IgD-negative memory B cell (primary cell): ENCODE measurements at regions not wholly inside any gene's neighbourhood (a gene's known extent, or its start where the extent isn't known, plus 50 kb on each side); places are given as distances from the start of the nearest gene placed in this dataset.
"Not testable (repeated sequence)": the region's sequence is repeated elsewhere in the genome, so short reads cannot be mapped to it uniquely, and the experiment has no call there.

Experiments used
- H3K27ac Mint-ChIP-seq, 3 donors: one replicate each; pipeline ENCODE4 v1.8.0; 2020 to 2022; ENCODE audit warnings: mild to moderate bottlenecking in 3 of 3, mixed read lengths in 3 of 3, moderate library complexity in 1 of 3
- H3K27me3 Mint-ChIP-seq: one replicate; pipeline ENCODE4 v1.8.0; 2021; ENCODE audit warnings: mixed read lengths
- H3K36me3 Mint-ChIP-seq: one replicate; pipeline ENCODE4 v1.8.0; 2020; ENCODE audit warnings: mild to moderate bottlenecking, mixed read lengths
- H3K4me1 Mint-ChIP-seq, 3 donors: one replicate each; pipeline ENCODE4 v1.8.0; 2020 to 2022; ENCODE audit warnings: mixed read lengths in 3 of 3, mild to moderate bottlenecking in 1 of 3
- H3K4me3 Mint-ChIP-seq, 4 donors: one replicate each; pipeline ENCODE4 v1.8.0; 2020 to 2022; ENCODE audit warnings: mild to moderate bottlenecking in 4 of 4, mixed read lengths in 4 of 4, moderate library complexity in 3 of 4
- H3K9me3 Mint-ChIP-seq, 3 donors: one replicate each; pipeline ENCODE4 v1.8.0; 2020 to 2021; ENCODE audit warnings: mixed read lengths in 3 of 3, mild to moderate bottlenecking in 1 of 3

DNA sequence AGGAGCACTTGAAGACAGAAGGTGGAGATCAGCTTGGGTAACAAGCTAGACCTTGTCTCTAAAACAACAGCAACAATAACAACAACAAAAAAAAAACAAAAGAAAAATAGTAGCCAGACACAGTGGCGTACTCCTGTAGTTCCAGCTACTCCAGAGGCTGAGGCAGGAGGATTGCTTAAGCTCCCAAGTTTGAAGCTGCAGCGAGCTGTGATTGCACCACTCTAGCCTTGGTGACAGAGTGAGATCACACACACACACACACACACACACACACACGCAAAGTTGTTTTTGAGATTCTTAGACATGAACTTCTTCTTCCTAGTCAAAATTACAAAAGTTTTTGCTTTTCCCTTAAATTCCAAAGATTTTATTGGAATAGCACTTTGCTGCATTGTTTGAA is 93.0 kb upstream of the IGSF10 start:
- Mint-ChIP-seq H3K36me3 (no peaks in the 10 kb centered on the region), H3K27ac (no peak overlapping the region), H3K9me3 (peaks cover 0 to 3% (median 0%) of the 10 kb centered on the region in 3 donors), H3K4me1 (no peaks in the 10 kb centered on the region), H3K27me3 (peaks cover 4% of the 10 kb centered on the region), H3K4me3 (no peak overlapping the region)

DNA sequence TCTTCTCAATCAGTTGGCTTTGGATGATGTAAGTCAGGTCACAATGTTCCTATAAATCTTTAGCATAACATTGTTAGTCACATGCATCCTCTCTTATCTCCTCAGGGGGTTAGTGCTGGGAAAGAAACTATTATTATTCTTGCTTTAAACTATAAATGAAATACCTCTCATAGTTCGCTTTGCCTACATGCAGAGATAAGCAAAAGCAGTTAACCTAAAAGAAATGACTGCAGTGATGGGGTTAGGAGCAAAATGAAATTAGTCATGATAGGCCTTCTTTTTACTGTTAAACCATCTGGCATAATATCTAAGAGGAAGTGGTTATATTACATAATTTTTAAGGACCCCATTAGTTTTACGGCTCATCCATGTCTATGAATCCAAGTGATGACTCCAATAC is 91.7 kb upstream of the IGSF10 start:
- Mint-ChIP-seq H3K4me3 (no peak overlapping the region), H3K9me3 (peaks cover 0 to 3% (median 0%) of the 10 kb centered on the region in 3 donors), H3K4me1 (no peaks in the 10 kb centered on the region), H3K27me3 (peaks cover 2% of the 10 kb centered on the region), H3K27ac (no peak overlapping the region), H3K36me3 (no peaks in the 10 kb centered on the region)

DNA sequence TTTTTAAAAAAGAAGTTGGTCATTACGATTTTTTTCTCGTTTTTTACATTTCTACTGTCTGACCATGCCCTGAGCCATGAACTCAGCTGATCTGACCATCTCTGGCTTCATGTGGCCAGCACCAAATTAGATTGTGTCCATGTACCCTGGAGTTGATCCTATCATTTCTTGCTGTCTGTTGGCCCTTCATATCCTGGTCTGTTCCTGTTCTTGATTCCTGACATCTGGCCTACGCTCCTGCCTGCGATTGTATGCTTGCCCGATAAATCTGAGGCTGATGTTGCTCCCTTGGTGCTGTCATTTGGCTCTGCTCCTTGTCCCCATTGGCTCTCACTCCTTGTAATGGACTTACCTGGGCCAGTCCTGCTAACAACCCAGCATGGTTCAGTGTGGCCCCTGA is 89.8 kb upstream of the IGSF10 start:
- H3K27me3 Mint-ChIP-seq, result peaks cover 2% of the 10 kb centered on the region
- H3K9me3 Mint-ChIP-seq, result peaks cover 0 to 3% (median 0%) of the 10 kb centered on the region in 3 donors
- H3K36me3 Mint-ChIP-seq, result no peaks in the 10 kb centered on the region
- no peak overlapping the region for H3K4me3 Mint-ChIP-seq
- H3K4me1 Mint-ChIP-seq, result no peaks in the 10 kb centered on the region
- H3K27ac Mint-ChIP-seq, result peak overlapping the region in 1 of 3 donors; percentile 3

DNA sequence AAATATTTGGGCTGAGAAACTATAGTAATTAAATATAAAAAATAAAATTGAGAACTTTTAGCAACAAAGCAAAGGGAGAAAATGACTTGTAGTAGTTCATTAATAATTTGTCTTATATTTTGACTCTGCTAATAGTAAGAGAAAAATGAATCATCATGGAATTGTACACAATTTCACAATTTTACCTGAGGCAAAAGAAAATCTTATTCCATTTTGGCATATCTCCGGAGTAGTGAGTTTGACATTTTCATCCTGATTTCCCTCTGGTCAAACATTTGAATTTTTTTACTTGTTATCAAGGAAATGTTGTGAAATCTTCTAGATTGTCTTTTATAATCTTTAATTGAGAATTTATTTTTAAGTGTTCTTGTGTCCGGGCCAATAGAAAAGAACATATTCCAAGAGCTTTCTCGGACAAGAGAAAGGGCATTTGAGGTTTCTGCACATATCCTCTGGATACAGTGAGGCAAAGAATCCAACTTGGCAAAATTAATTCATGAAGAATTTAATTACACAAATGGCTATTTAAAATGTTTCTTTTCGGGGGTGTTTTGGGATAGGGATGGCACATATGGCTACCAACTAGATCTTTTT is 89.3 kb upstream of the IGSF10 start:
- Mint-ChIP-seq H3K4me1 (no peaks in the 10 kb centered on the region), H3K9me3 (peaks cover 0 to 3% (median 0%) of the 10 kb centered on the region in 3 donors), H3K36me3 (no peaks in the 10 kb centered on the region), H3K4me3 (no peak overlapping the region), H3K27ac (no peak overlapping the region), H3K27me3 (peaks cover 2% of the 10 kb centered on the region)

DNA sequence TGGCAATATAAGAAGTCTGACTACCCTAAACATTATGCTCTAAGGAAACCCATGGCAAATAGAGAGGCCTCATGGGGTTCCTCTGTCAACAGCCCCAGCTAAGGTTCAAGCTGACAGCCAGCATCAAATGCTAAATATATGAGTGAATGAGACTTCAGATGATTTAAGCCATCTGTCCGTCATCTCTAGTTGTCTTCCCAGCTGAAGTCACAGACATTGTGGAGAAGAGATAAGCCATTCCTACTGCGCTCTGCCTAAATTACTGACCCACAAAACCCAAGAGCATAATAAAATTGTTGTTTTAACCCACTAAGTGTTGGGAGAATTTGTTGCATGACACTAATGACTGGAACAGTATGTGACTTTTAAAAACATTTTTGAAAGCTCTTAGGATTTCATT is 87.3 kb upstream of the IGSF10 start:
- peaks cover 0 to 3% (median 0%) of the 10 kb centered on the region in 3 donors for H3K9me3 Mint-ChIP-seq
- no peaks in the 10 kb centered on the region for H3K36me3 Mint-ChIP-seq
- no peak overlapping the region for H3K4me3 Mint-ChIP-seq
- H3K4me1 Mint-ChIP-seq, result no peaks in the 10 kb centered on the region
- H3K27me3 Mint-ChIP-seq, result peaks cover 2% of the 10 kb centered on the region
- H3K27ac Mint-ChIP-seq, result no peak overlapping the region

DNA sequence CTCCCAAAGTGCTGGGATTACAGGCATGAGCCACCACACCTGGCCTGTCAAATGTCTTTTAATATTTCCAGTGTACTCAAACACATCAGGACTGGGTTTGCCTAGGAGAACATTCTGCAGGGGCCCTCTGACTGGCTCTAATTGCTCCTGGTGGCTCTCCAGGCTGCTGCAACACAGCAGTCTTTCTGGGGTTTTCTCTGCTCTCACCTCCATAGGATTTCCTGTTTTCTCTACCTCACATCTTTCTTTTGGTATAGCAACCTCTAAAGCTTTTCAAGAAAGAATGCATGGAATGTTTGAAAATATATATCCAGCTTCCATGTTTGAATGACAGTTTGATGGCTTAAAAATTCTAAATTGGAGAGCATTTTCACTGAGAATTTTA is 83.3 kb upstream of the IGSF10 start:
- Mint-ChIP-seq H3K9me3 (no peaks in the 10 kb centered on the region), H3K4me3 (no peak overlapping the region), H3K4me1 (no peaks in the 10 kb centered on the region), H3K27me3 (no peaks in the 10 kb centered on the region), H3K36me3 (no peaks in the 10 kb centered on the region), H3K27ac (no peak overlapping the region)

DNA sequence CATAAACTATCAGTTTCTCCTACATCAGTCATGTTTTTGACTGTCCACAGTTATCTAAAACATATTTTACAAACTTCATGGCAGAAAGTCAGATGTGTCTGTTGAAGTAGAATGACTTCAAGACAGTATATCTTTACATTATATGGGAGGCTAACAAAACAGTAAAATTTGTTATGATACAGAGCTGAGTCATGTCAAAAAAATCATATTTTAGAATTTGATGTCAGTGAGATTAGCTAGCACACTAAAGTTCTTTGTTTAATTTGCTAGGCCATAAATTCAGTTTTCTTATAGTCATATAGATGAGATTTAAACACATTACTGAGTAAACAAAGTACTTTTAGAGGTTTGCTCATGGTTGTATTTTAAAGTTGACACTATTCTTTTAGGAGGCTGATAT is 80.3 kb upstream of the IGSF10 start:
- Mint-ChIP-seq H3K4me3 (no peak overlapping the region), H3K4me1 (no peaks in the 10 kb centered on the region), H3K27me3 (no peaks in the 10 kb centered on the region), H3K27ac (no peak overlapping the region), H3K36me3 (no peaks in the 10 kb centered on the region), H3K9me3 (no peaks in the 10 kb centered on the region)

DNA sequence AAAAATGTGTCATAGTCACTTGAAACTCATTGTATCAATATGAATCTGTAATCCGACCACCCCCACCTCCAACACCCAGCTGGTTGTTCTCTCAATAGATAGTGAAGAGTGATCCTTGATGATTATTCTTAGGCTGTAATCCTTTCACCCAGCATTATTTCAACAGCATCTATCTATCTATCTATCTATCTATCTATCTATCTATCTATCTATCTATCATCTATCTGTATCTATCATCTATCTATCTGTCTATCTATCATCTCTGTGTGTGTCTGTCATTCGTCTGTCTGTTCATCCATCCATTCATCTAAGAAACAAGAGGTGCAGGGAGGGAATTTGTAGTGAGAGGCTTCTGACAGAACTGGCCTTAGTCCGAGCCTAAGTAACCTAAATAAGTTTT is 78.7 kb upstream of the IGSF10 start:
- no peaks in the 10 kb centered on the region for H3K4me1 Mint-ChIP-seq
- no peaks in the 10 kb centered on the region for H3K36me3 Mint-ChIP-seq
- no peaks in the 10 kb centered on the region for H3K27me3 Mint-ChIP-seq
- no peaks in the 10 kb centered on the region for H3K9me3 Mint-ChIP-seq
- no peak overlapping the region for H3K27ac Mint-ChIP-seq
- no peak overlapping the region for H3K4me3 Mint-ChIP-seq

DNA sequence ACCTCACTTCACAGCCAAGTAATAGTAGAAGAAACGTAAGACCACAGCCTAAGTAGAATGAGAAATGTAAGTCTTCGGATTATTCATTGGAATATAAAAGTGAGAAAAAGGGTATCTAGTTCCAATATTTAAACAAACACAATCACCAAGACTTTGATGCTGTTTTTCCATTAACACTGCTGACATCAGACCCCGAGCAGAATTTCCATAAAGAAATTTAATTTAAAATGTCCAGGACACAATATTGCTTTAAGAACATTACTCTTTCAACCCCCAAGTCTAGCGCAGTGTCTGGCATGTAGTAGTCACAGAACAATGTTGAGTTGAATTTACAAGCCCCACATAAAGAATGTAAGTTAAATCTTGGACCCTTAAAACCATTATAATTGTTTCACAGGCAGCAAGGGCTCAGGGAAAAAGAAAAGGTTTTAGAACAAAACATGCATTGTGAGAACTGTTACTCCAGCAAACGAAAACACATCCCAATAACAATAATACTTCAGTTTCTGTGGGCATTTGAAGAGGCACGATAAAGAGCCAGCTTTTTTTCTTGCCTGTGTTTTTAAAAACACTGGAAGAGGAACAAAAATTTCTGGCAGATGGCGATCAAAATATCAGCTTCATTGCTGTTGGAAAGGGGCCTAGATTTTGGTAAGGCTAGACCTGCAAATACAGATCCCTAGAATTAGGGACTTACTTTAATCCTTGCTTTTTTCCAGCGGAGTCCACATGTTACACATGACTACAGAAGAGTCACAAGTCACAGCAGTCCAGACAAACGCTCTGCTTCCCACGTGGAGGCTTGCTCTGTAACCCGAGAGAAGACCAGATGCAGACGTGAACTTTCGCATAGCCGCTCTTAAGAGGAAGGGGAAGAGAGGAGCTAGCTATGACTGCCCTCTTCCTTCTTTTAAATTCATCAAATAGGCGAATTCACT is 77.9 kb upstream of the IGSF10 start:
- H3K27me3 Mint-ChIP-seq, result no peaks in the 10 kb centered on the region
- H3K9me3 Mint-ChIP-seq, result no peaks in the 10 kb centered on the region
- H3K36me3 Mint-ChIP-seq, result no peaks in the 10 kb centered on the region
- no peak overlapping the region for H3K4me3 Mint-ChIP-seq
- H3K27ac Mint-ChIP-seq, result no peak overlapping the region
- H3K4me1 Mint-ChIP-seq, result no peaks in the 10 kb centered on the region

DNA sequence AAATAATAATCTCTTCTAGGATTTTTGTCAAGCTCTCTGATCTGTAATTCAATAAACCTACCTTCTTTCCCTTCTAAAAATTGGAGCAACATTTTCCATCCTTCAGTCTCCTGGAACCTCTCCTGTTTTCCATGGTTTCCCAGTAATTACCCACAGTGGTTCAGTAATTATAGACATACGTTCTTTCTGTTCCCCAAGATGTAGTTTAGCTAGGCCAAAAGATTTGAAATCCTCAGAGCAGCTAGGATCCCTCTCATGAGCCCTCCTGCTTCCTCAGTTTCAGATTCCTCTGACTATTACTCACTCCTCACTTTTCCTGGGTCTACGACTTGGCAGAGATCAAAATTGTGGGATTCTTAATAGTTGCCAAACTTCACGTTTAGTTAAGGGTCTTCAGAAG is 76.9 kb upstream of the IGSF10 start:
- Mint-ChIP-seq H3K27me3 (no peaks in the 10 kb centered on the region), H3K36me3 (no peaks in the 10 kb centered on the region), H3K27ac (no peak overlapping the region), H3K9me3 (peaks cover 0 to 4% (median 0%) of the 10 kb centered on the region in 3 donors), H3K4me1 (no peaks in the 10 kb centered on the region), H3K4me3 (no peak overlapping the region)

DNA sequence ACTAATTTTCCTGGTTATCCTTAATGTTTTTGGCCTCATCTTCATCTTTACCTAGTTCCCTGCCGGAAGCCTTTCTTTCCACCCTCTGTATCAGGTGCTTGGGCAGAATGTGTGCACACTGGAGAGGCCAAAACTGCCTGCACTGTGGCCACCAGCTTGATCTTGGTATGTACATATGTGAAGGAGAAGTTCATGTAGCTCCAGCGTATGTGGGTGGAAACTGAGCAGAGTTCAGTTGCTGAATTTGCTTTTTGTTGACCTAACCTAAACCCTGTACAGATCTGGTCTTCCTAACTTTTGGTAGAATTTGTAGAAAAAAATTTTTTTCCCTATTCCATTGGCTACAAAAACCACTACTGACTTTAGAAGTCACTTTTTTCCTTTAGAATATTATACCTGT is 65.9 kb upstream of the IGSF10 start:
- peaks cover 0 to 2% (median under 1%) of the 10 kb centered on the region in 3 donors for H3K9me3 Mint-ChIP-seq
- H3K4me3 Mint-ChIP-seq, result no peak overlapping the region
- no peaks in the 10 kb centered on the region for H3K4me1 Mint-ChIP-seq
- H3K27ac Mint-ChIP-seq, result no peak overlapping the region
- no peaks in the 10 kb centered on the region for H3K36me3 Mint-ChIP-seq
- no peaks in the 10 kb centered on the region for H3K27me3 Mint-ChIP-seq

DNA sequence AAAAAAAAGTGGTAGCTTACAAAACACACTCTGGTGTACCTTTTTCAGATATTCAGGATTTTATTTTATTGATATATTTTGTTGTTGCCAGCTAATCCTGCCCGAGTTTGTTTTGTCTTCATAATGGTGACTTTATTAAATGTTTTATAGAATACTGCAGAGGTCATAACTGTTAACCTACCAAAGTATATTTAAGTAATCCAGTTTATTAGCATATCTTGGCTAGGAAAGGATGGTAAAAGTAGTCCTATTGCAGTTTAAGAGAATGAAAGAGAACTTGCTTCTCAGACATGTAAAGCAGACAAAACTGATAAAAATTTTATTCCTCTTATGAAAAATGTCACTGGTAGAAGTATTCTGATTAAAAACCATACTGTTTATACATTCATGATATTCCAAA is 59.2 kb upstream of the IGSF10 start:
- Mint-ChIP-seq H3K27me3 (peaks cover 1% of the 10 kb centered on the region), H3K4me1 (no peaks in the 10 kb centered on the region), H3K27ac (no peak overlapping the region), H3K4me3 (no peak overlapping the region), H3K9me3 (peaks cover 6 to 10% (median 8%) of the 10 kb centered on the region in 3 donors), H3K36me3 (peaks cover 2% of the 10 kb centered on the region)

DNA sequence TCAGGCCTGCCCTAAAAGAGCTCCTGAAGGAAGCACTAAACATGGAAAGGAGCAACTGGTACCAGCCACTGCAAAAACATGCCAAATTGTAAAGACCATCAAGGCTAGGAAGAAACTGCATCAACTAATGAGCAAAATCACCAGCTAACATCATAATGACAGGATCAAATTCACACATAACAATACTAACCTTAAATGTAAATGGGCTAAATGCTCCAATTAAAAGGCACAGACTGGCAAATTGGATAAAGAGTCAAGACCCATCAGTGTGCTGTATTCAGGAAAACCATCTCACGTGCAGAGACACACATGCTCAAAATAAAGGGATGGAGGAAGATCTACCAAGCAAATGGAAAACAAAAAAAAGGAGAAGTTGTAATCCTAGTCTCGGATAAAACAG is 50.6 kb upstream of the IGSF10 start:
- not testable (repeated sequence) for H3K27ac Mint-ChIP-seq, H3K27me3 Mint-ChIP-seq, H3K36me3 Mint-ChIP-seq, H3K4me1 Mint-ChIP-seq, H3K4me3 Mint-ChIP-seq
- H3K9me3 Mint-ChIP-seq, result peaks cover 2 to 10% (median 3%) of the 10 kb centered on the region in 3 donors
